Activated T-helper 1 cell treated with anti-CD3 and anti-CD28 coated beads, Interleukin-2, amount 50 U/mL, for 16 hours (primary cell): ENCODE measurements at regions not wholly inside any gene's neighbourhood (a gene's known extent, or its start where the extent isn't known, plus 50 kb on each side); places are given as distances from the start of the nearest gene placed in this dataset.
"Not testable (repeated sequence)": the region's sequence is repeated elsewhere in the genome, so short reads cannot be mapped to it uniquely, and the experiment has no call there.

Experiments
- DNase-seq, 2 donors: peaks; one replicate each; pipeline ENCODE4 v3.0.0-alpha.2; 2020; ENCODE audit warnings: low read depth in 1 of 2, low spot score in 1 of 2

GRCh38 chr9:38257626-38258215 lies 134.8 kb upstream of the ALDH1B1 start:
- no peak for DNase-seq

GRCh38 chr9:38256461-38256860 lies 136.0 kb upstream of the ALDH1B1 start:
- DNase-seq, result no peak

GRCh38 chr9:38255599-38255998 lies 136.9 kb upstream of the ALDH1B1 start:
- DNase-seq, result no peak

GRCh38 chr9:38254756-38255155 lies 137.7 kb upstream of the ALDH1B1 start:
- DNase-seq, result no peak

GRCh38 chr9:38254151-38254550 lies 138.4 kb upstream of the ALDH1B1 start:
- DNase-seq, result no peak

- DNase-seq, result no peak
These were observed 139.3 kb upstream of the ALDH1B1 start for GRCh38 chr9:38253200-38253599.

- DNase-seq, result no peak
These were observed 141.3 kb upstream of the ALDH1B1 start for GRCh38 chr9:38251036-38251860.

- no peak for DNase-seq
These were observed 142.0 kb upstream of the ALDH1B1 start for GRCh38 chr9:38250279-38251035.

- no peak for DNase-seq
These were observed 142.8 kb upstream of the ALDH1B1 start for GRCh38 chr9:38249587-38250210.

- DNase-seq, result no peak
These were observed 143.5 kb upstream of the ALDH1B1 start for GRCh38 chr9:38249049-38249448.

- DNase-seq, result no peak
These were observed 145.7 kb upstream of the ALDH1B1 start for GRCh38 chr9:38246833-38247232.

- DNase-seq, result no peak
These were observed 147.5 kb upstream of the ALDH1B1 start for GRCh38 chr9:38244971-38245370.

- no peak for DNase-seq
These were observed 148.5 kb upstream of the ALDH1B1 start for GRCh38 chr9:38243993-38244392.

- not testable (repeated sequence) for DNase-seq
These were observed 150.4 kb upstream of the ALDH1B1 start for GRCh38 chr9:38242151-38242550.

- DNase-seq, result no peak
These were observed 152.5 kb upstream of the ALDH1B1 start for GRCh38 chr9:38240051-38240450.

- DNase-seq, result no peak
These were observed 157.3 kb upstream of the ALDH1B1 start for GRCh38 chr9:38235244-38235643.

GRCh38 chr9:38234479-38235170 lies 157.9 kb upstream of the ALDH1B1 start:
- DNase-seq, result no peak

- DNase-seq, result no peak
These were observed 158.6 kb upstream of the ALDH1B1 start for GRCh38 chr9:38233796-38234355.

GRCh38 chr9:38233343-38233742 lies 159.2 kb upstream of the ALDH1B1 start:
- no peak for DNase-seq

GRCh38 chr9:38232895-38233294 lies 159.6 kb upstream of the ALDH1B1 start:
- no peak for DNase-seq
